HG03439 (cell line): ENCODE measurements at regions not wholly inside any gene's neighbourhood (a gene's known extent, or its start where the extent isn't known, plus 50 kb on each side); places are given as distances from the start of the nearest gene placed in this dataset.
A peak's percentile ranks its signal among the peaks of the same experiment; 100 is the strongest.
"Not testable (repeated sequence)": the region's sequence is repeated elsewhere in the genome, so short reads cannot be mapped to it uniquely, and the experiment has no call there.

Experiments
- ATAC-seq: cut with Tn5 transposase; IDR thresholded peaks from one replicate; pipeline ENCODE4 v1.9.1; 2021; ENCODE audit warnings: mild to moderate bottlenecking, moderate library complexity; ENCODE audit not compliant: unreplicated experiment

DNA sequence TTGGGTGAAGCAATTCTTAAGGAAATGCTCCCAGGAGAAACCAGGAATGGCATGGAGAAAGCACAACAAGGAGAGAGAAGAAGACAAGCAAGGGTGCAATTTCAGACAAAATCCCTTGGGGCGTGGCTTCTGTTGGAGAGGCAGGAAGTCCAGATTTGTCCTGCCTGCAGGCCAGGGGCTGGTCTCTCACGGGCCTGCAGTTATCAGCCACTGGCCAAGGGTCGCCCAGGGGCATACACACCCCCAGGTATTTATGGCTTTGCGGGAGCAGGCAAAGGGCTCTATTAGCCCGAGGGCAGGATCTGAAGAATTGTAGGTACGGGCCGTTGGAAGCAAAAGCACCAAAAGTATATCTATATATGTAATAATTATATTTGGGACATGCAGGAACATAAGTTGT is 87.7 kb downstream of the IYD start:
- ATAC-seq = no peak

- no peak for ATAC-seq
Measured at GRCh38 chr6:150456902-150457643, 88.3 kb downstream of the IYD start.

DNA sequence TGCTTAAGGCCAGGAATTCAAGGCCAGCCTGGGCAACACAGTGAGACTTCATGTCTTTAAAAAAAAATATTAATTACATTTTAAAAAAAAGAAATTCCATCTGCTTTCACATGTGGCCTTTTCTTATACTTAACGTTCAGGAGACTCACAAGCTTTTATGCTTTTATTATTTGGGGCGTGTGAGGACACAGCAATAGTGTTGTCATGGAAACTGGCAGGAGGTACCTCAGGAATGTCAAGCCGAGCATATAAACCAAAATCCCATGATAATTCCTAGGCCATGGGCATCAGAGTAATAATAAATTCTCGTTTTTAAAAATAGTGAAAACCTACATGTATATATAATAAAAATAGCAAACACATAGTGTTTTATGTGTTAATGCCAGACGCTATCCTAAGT is 89.8 kb downstream of the IYD start:
- no peak for ATAC-seq

DNA sequence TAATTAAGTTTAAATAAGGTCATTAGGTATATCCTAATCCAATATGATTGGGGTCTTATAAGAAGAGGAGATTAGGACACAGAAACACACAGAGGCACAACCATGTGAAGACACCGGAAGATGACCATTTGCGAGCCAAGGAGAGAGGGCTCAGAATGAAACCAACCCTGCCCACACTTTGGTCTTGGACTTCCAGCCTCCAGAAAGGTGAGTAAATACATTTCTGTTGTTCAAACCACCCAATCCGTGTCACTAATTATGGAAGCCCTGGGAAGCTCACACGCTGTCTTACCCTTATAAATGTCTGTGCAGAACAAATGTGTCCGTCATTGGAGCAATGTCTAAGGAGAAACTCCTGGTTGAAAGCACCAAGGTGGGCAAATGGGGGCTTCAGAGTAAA is 95.0 kb downstream of the IYD start:
- ATAC-seq = no peak

DNA sequence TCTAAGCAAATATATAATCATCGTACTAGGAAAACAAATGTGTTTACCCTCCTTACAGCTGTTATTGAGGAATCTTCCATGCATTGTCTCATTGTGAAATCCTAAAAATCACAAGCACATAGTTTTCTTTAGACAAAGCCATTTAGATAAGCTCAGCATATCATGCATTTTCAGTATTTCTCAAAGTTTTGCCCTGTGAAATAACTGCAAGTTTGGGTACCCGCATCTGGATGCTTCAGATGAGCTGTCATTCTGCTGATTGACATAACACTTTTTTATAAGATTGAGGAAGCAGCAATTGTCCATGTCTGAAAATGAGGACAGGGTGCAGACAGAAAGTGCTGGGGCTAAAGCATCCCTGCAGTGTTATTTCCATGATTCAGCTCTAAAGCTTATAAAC is 96.2 kb downstream of the IYD start:
- no peak for ATAC-seq

DNA sequence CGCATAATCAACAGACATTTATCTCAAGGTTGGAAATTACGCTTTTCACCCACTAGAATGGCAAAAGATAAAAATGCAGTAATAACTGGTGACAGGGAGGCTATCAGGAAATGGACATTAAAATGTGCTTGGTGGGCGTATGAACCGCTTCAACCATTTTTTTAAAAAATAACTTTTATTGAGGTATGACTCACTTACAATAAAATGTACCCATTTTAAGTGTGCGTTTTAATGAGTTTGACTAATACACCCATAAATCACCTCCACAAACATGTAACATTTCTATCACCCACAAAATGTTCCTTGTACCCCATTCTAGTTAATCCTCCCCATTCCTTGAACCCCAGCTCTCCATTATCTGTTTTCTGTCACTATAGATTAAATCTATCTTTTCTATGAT is 96.8 kb downstream of the IYD start:
- ATAC-seq = no peak

- ATAC-seq = no peak
Measured at GRCh38 chr6:150466196-150466595, 97.4 kb downstream of the IYD start.

DNA sequence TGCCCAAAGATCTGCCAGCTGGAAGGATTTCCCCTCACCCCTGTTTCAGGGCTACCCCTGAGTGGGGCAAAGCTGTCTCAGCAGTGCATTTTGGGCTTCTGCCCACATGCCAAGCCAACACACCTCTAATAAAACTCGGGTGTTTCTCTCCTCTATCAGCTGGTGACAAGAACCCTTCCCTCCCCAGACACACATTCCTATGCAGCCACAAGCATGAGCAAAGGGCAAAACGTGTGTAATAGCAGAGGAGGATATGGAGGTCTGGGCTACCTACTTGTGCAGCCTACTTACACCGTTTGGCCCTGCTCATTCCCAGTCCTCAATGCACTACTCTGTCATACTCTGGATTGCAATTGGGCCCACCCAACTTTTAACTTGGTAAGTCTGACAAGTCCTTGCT is 101.3 kb downstream of the IYD start:
- no peak for ATAC-seq

DNA sequence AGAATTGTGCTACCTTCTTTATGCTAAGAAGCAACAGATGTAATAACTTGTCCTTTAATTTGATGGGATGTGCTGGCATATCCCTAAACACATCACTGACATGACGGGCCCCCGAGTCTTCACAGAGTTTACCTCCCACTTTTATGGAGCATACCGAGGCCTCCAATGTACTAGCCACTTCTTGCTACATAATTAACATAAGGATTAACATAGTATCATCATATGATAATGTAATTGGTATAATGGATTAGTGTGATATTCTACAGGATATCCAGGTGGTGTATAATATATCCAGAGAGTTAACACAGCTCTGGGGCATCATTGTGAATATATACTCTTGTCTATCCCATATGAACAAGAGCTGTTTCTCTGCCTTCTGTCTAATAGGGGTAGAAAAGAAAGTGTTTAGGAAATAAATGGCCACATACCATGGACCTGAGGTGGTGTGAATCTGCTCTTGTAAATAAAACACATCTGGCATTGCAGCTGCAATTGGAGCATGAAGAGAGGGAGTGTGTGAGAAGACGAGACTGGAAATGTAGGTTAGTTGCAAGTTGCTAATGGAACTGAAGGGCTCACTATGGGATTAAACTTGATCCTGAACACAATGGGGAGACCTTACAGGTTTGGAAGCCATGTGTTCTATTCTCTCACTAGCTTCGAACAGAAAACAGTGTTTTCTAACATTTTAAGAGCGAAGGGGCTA is 102.3 kb downstream of the IYD start:
- ATAC-seq = no peak

- ATAC-seq = no peak
Measured at GRCh38 chr6:150478656-150479545, 110.1 kb downstream of the IYD start.

DNA sequence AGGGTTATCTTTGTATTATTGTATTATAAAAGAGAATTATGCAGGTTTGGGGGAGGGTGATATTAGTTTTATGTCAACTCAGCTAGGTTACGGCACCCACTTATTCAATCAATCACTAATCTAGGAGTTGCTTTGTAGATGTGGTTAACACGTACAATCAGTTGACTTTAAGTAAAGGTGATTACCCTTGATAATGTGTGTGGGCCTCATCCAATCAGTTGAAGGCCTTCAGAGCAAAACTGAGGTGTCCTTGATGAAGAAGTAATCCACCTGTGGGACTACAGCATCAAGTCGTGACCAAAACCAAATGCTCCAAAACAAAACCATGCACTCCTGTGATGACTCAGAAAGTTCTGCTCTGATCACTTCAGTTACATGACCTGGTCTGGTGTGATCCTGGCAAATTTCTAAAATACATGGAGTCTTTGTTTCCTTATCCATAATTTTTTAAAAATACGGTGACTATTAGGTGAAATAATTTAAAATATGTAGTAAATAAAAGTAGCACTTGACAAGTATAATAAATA is 114.1 kb downstream of the IYD start:
- ATAC-seq = no peak

DNA sequence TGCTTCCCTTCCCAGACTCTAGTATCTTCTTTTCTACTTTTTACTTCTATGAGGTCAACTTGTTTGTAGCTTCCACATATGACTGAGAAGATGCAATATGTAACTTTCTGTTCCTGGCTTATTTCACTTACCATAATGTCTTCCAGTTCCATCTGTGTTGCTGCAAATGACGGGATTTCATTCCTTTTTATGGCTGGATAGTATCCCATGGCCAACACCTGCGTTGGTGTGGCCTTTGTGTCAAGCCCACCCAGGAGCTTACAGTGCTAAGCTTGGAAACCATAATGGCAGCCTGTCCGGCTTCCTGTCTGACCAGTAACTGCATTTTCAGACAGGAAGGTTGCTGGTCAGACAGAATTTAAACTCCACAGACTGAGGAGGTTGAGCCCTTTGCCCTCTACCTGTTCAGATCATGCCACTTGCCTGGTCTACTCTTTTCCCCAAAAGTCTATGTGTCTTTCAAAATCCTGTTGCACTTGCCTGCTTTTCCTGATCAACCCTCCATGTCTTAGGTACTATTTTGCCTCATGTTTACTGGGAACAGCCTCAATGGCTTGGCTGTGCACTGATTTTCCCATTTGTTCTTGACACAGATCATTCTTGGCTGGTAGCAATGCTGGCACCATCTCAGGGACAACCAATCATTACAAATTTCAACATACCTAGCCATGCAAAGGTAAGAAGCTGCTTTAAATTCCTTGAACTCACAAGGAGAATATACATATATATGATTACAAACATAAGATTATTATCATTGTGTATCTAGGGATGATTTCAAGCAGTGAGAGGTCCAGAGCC is 114.3 kb upstream of the PLEKHG1 start:
- no peak for ATAC-seq

- ATAC-seq = no peak
Measured at GRCh38 chr6:150486048-150486447, 113.6 kb upstream of the PLEKHG1 start.

GRCh38 chr6:150490586-150490985 is 109.1 kb upstream of the PLEKHG1 start:
- no peak for ATAC-seq

DNA sequence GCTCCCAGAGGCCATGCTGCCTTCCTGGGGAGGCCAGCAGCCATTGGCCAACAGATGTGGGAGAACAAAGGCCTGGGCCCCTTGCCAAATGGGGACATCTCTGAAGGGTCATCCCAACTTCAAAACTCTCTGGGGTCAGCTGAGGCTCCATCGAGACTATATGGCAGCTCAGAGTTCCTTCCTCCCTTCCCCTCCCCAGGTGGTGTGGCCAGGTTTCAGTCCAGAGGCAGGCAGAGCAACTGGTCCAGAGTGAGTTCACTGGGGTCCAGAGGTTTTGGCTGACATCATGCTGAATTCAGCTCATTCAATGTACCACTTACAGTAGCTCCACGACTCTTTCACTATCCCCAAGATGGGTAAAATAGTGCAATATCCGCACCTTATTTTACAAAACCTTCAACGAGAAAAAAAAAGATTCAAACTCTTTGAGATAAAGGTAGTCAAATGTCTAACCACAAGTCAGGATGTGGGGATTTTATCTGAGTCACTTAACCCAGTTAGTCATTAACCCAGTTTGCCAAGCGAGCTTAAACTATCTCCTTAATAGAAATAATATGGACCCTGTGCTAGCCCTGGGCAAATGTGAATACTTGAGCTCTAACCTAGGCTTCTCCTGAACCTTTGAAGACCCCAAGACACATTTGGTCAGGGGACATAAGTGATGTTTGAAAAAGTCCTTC is 108.4 kb upstream of the PLEKHG1 start:
- peak; percentile 80 for ATAC-seq

DNA sequence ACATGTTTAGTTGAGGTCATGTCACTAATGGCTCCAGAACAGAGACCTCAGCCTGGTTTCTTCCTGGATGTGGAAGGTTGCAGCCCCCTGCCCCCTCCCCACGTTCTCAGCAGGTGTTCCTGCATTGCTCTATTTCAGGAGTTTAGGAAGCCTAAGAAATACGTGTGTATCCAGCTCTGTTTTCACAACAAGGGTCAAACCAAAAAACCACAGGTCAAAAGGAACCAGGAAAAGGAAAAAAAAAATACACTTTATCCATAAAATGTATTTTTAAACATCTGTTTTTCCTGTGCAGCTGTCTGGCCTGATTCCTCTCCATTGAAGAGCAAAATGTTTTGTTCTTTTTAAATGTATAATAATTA is 107.9 kb upstream of the PLEKHG1 start:
- no peak for ATAC-seq

- ATAC-seq = no peak
Measured at GRCh38 chr6:150492507-150492906, 107.2 kb upstream of the PLEKHG1 start.

- no peak for ATAC-seq
Measured at GRCh38 chr6:150492941-150493340, 106.7 kb upstream of the PLEKHG1 start.

DNA sequence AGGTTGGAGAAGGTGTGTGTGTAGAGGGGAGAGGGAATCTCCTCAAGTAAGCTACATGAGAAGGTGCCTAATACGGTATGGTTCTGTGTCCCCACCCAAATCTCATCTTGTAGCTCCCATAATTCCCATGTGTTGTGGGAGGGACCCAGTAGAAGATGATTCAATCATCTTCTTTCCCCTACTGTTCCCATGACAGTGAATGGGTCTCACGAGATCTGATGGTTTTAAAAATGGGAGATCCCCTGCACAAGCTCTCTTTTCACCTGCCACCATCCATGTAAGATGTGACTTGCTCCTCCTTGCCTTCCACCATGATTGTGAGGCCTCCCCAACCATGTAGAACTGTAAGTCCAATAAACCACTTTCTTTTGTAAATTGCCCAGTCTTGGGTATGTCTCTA is 106.1 kb upstream of the PLEKHG1 start:
- not testable (repeated sequence) for ATAC-seq

DNA sequence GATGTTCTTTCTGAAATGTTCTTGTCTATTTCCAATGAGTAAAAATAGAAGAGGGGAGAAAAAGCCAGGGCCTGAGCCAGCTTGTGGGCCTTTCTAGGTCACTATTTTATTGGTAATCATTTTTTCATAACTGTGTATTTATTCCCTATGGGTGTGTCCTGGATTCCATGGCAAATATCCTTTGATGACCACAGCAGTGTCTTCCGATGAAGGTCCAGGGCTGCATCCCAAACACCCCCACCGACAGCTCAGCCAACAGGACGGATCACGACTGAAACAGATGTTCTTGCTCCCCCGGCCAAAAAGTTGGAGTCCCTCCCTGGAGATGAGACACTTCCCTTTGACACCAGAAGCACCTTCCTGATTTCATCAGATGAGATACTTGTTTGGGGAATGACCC is 105.4 kb upstream of the PLEKHG1 start:
- no peak for ATAC-seq
